ENCODE measurements at regions not wholly inside any gene's neighbourhood (a gene's known extent, or its start where the extent isn't known, plus 50 kb on each side); places are given as distances from the start of the nearest gene placed in this dataset.

- no peak for TF ChIP-seq CTCF (IDR thresholded peaks at IDR 0.05; ENCODE audit: unreplicated experiment)
- Mint-ChIP-seq H3K27me3 (ENCODE audit: low read depth) (peaks cover 13% of the 10 kb centered on the region), H3K27ac (no peak overlapping the region), H3K9me3 (peaks cover 22% of the 10 kb centered on the region), H3K4me3 (no peak overlapping the region), H3K4me1 (no peaks in the 10 kb centered on the region), H3K36me3 (no peaks in the 10 kb centered on the region)
- DNase-seq (ENCODE audit: low spot score in 2 of 2, unreplicated experiment in 2 of 2) = no peak
Measured at GRCh38 chr7:42987648-42988214, 55.6 kb downstream of the MRPL32 start.

- Mint-ChIP-seq H3K9me3 (peaks cover 1% of the 10 kb centered on the region), H3K4me1 (no peaks in the 10 kb centered on the region), H3K4me3 (no peak overlapping the region), H3K27me3 (ENCODE audit: low read depth) (peaks cover 15% of the 10 kb centered on the region), H3K36me3 (no peaks in the 10 kb centered on the region), H3K27ac (no peak overlapping the region)
- DNase-seq (ENCODE audit: low spot score in 2 of 2, unreplicated experiment in 2 of 2) = no peak
- no peak for TF ChIP-seq CTCF (IDR thresholded peaks at IDR 0.05; ENCODE audit: unreplicated experiment)
Measured at GRCh38 chr7:42991024-42991423, 58.8 kb downstream of the MRPL32 start.

GRCh38 chr7:42991913-42992591 lies 59.9 kb downstream of the MRPL32 start:
- H3K9me3 Mint-ChIP-seq = no peaks in the 10 kb centered on the region
- H3K27me3 Mint-ChIP-seq (ENCODE audit: low read depth) = peaks cover 11% of the 10 kb centered on the region
- H3K4me3 Mint-ChIP-seq = no peak overlapping the region
- no peak for TF ChIP-seq CTCF (IDR thresholded peaks at IDR 0.05; ENCODE audit: unreplicated experiment)
- H3K36me3 Mint-ChIP-seq = no peaks in the 10 kb centered on the region
- no peaks in the 10 kb centered on the region for H3K4me1 Mint-ChIP-seq
- H3K27ac Mint-ChIP-seq = no peak overlapping the region
- DNase-seq (ENCODE audit: low spot score in 2 of 2, unreplicated experiment in 2 of 2) = no peak

GRCh38 chr7:42993038-42993437 lies 60.9 kb downstream of the MRPL32 start:
- no peak for TF ChIP-seq CTCF (IDR thresholded peaks at IDR 0.05; ENCODE audit: unreplicated experiment)
- Mint-ChIP-seq H3K27ac (no peak overlapping the region), H3K27me3 (ENCODE audit: low read depth) (peaks cover 11% of the 10 kb centered on the region), H3K4me3 (no peak overlapping the region), H3K9me3 (no peaks in the 10 kb centered on the region), H3K4me1 (no peaks in the 10 kb centered on the region), H3K36me3 (no peaks in the 10 kb centered on the region)
- DNase-seq (ENCODE audit: low spot score in 2 of 2, unreplicated experiment in 2 of 2) = no peak

GRCh38 chr7:42994096-42994495 lies 61.9 kb downstream of the MRPL32 start:
- Mint-ChIP-seq H3K4me3 (no peak overlapping the region), H3K4me1 (no peaks in the 10 kb centered on the region), H3K9me3 (peaks cover 7% of the 10 kb centered on the region), H3K27me3 (ENCODE audit: low read depth) (peaks cover 8% of the 10 kb centered on the region), H3K36me3 (no peaks in the 10 kb centered on the region), H3K27ac (no peak overlapping the region)
- DNase-seq (ENCODE audit: low spot score in 2 of 2, unreplicated experiment in 2 of 2) = no peak
- TF ChIP-seq CTCF (IDR thresholded peaks at IDR 0.05; ENCODE audit: unreplicated experiment) = no peak
